K562 (cell line): ENCODE measurements at regions not wholly inside any gene's neighbourhood (a gene's known extent, or its start where the extent isn't known, plus 50 kb on each side); places are given as distances from the start of the nearest gene placed in this dataset.

Source experiments
- BCLAF1 ChIP-seq, 2 experiments: fragments of 450-650 bp in 1 of 2; IDR thresholded peaks; 2 replicates each; pipeline ENCODE4 v1.6.1; 2011 to 2017; ENCODE audit warnings: low read depth in 2 of 2, antibody characterized with exemption in 1 of 2, borderline replicate concordance in 1 of 2, low read length in 1 of 2, mild to moderate bottlenecking in 1 of 2, mixed read lengths in 1 of 2; ENCODE audit not compliant: control insufficient read depth in 1 of 2
- BCOR ChIP-seq: fragments of 450-650 bp; IDR thresholded peaks from 2 replicates; pipeline ENCODE4 v1.6.1; 2016
- ESRRB ChIP-seq: fragments of 250-450 bp; sonication (Bioruptor Pico); IDR thresholded peaks from 2 replicates; pipeline ENCODE4 v1.5.0; 2020; ENCODE audit warnings: mild to moderate bottlenecking, moderate library complexity, borderline replicate concordance
- FIP1L1 ChIP-seq: fragments of 200-400 bp; formaldehyde crosslinking; IDR thresholded peaks from 2 replicates; pipeline ENCODE4 v1.6.1; 2018; ENCODE audit warnings: mild to moderate bottlenecking, low read depth, low read length; ENCODE audit not compliant: poor library complexity, severe bottlenecking
- FOS ChIP-seq: IDR thresholded peaks from 3 replicates; pipeline ENCODE4 v1.6.1; 2011; ENCODE audit not compliant: insufficient read length; ENCODE audit errors: extremely low read depth
- HES1 ChIP-seq: fragments of 450-650 bp; IDR thresholded peaks from 2 replicates; pipeline ENCODE4 v1.6.1; 2016; ENCODE audit warnings: low read depth, mild to moderate bottlenecking, moderate library complexity
- LARP7 ChIP-seq: fragments of 450-650 bp; IDR thresholded peaks from 2 replicates; pipeline ENCODE4 v1.6.1; 2016
- NKRF ChIP-seq: fragments of 450-650 bp; IDR thresholded peaks from 2 replicates; pipeline ENCODE4 v1.6.1; 2016; ENCODE audit warnings: borderline replicate concordance
- PTTG1 ChIP-seq: fragments of 450-650 bp; IDR thresholded peaks from 2 replicates; pipeline ENCODE4 v1.6.1; 2016; ENCODE audit warnings: low read depth, mild to moderate bottlenecking, missing genetic modification characterization, missing compliant biosample characterization
- SLC30A9 ChIP-seq: fragments of 250-450 bp; sonication (Bioruptor Pico); IDR thresholded peaks from 2 replicates; pipeline ENCODE4 v1.8.0; 2022; ENCODE audit warnings: mild to moderate bottlenecking, moderate library complexity
- SMAD1 ChIP-seq: fragments of 150-350 bp; IDR thresholded peaks from 2 replicates; pipeline ENCODE4 v1.6.1; 2014; ENCODE audit warnings: low read length, low read depth; ENCODE audit not compliant: partially characterized antibody
- TEAD1 ChIP-seq, 2 experiments: fragments of 450-650 bp in 1 of 2; sonication (generic) in 1 of 2; formaldehyde crosslinking; IDR thresholded peaks; 2 replicates each; pipeline versions ENCODE4 v1.4.0 to v1.8.0; 2020 to 2022; ENCODE audit warnings: mild to moderate bottlenecking in 2 of 2, missing genetic modification reagents in 1 of 2
- THRA ChIP-seq: fragments of 450-650 bp; IDR thresholded peaks from 2 replicates; pipeline ENCODE4 v1.6.1; 2017; ENCODE audit warnings: mild to moderate bottlenecking, moderate library complexity
- ZBTB9 ChIP-seq: fragments of 450-650 bp; formaldehyde crosslinking; IDR thresholded peaks from 2 replicates; pipeline ENCODE4 v1.4.0; 2020; ENCODE audit warnings: mild to moderate bottlenecking, moderate library complexity
- ZEB2 ChIP-seq: fragments of 450-650 bp; IDR thresholded peaks from 2 replicates; pipeline ENCODE4 v1.6.1; 2016
- ZNF165 ChIP-seq: fragments of 250-450 bp; sonication (Bioruptor Pico); IDR thresholded peaks from 2 replicates; pipeline ENCODE4 v1.4.0; 2020; ENCODE audit warnings: borderline replicate concordance
- ZNF79 ChIP-seq: fragments of 250-450 bp; sonication (Bioruptor Pico); IDR thresholded peaks from 2 replicates; pipeline ENCODE4 v1.4.0; 2020; ENCODE audit warnings: low read depth, mild to moderate bottlenecking, moderate library complexity

GRCh38 chr6:781350-781961 is 88.5 kb upstream of the EXOC2 start (continued):
- TF ChIP-seq ZNF79 (CRISPR knock-in tag) (no peak), SLC30A9 (CRISPR knock-in tag) (no peak), FIP1L1 (no peak), LARP7 (no peak), PTTG1 (no peak), BCOR (no peak), ZBTB9 (CRISPR knock-in tag) (no peak), FOS (no peak), BCLAF1 (IDR thresholded peaks at IDR 0.05; ENCODE audit: borderline replicate concordance in 1 of 2, control insufficient read depth in 1 of 2, low read depth in 2 of 2, low read length in 1 of 2) (no peak), ESRRB (no peak), NKRF (no peak), SMAD1 (no peak), ZNF165 (no peak), THRA (no peak), TEAD1 (CRISPR knock-in tag; IDR thresholded peaks at IDR 0.05) (peak; percentile 40 to 63; a peak in 1 of 4 replicates), HES1 (no peak; the same call in 1 of the 2 replicates), ZEB2 (peak; percentile 90)
